AG04449 (cell line): ENCODE measurements at regions not wholly inside any gene's neighbourhood (a gene's known extent, or its start where the extent isn't known, plus 50 kb on each side); places are given as distances from the start of the nearest gene placed in this dataset.

ENCODE experiments used
- CTCF ChIA-PET: fragments of 350-600 bp; formaldehyde crosslinking; extraction: SDS; loops from one replicate; lab custom pipeline; 2021; ENCODE audit warnings: antibody characterized with exemption; lab: Yijun Ruan, JAX
- POLR2A ChIA-PET: fragments of 400-600, 350-600 bp; formaldehyde crosslinking; extraction: SDS; loops from one replicate; lab custom pipeline; 2020; ENCODE audit warnings: antibody characterized with exemption, inconsistent platforms; lab: Yijun Ruan, JAX
- DNase-seq: peaks from one replicate; pipeline ENCODE4 v3.0.0-alpha.2; 2010; ENCODE audit warnings: low read depth, low spot score
- H3K4me3 ChIP-seq: 2 replicates; pipeline ENCODE4 v1.5.1; 2011; ENCODE audit warnings: low read depth, mild to moderate bottlenecking, control low read depth, low read length
- TF ChIP-seq, protein P1 (sequence below): IDR thresholded peaks from one replicate; pipeline ENCODE4 v1.5.1; 2011; ENCODE audit warnings: mild to moderate bottlenecking, moderate library complexity, low read length, control low read depth, inconsistent platforms; ENCODE audit not compliant: insufficient read depth; ENCODE audit errors: missing control alignments

DNA sequence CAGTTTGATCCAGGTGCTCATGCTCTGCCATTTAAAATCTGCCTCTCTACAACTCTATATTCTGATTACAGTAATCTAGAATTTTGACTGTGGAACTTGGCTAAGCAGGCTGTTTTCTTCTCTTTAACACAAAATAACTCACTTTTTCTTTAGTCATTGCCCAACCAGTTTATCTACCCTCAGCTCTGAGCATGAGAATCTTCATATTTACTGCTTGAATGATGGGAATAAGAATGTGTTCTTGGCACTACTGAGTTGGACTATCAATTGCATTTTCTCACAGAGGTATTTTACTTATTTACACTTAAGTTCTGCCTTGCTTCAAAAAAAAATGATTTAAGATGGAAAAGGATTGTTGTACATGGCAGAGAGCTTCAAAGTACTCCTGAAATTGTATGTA is 301.1 kb downstream of the CCDC85A start:
- no peak overlapping the region for H3K4me3 ChIP-seq
- TF ChIP-seq, protein P1, sequence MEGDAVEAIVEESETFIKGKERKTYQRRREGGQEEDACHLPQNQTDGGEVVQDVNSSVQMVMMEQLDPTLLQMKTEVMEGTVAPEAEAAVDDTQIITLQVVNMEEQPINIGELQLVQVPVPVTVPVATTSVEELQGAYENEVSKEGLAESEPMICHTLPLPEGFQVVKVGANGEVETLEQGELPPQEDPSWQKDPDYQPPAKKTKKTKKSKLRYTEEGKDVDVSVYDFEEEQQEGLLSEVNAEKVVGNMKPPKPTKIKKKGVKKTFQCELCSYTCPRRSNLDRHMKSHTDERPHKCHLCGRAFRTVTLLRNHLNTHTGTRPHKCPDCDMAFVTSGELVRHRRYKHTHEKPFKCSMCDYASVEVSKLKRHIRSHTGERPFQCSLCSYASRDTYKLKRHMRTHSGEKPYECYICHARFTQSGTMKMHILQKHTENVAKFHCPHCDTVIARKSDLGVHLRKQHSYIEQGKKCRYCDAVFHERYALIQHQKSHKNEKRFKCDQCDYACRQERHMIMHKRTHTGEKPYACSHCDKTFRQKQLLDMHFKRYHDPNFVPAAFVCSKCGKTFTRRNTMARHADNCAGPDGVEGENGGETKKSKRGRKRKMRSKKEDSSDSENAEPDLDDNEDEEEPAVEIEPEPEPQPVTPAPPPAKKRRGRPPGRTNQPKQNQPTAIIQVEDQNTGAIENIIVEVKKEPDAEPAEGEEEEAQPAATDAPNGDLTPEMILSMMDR = no peak
- ChIA-PET POLR2A (no interaction called here), CTCF (interaction anchor here (0.8 to 1.3 kb wide), 2 partner anchors 15 to 32 kb away, joined by 3 to 4 read pairs; no protein-coding TSS in a partner anchor)
- DNase-seq = no peak

DNA sequence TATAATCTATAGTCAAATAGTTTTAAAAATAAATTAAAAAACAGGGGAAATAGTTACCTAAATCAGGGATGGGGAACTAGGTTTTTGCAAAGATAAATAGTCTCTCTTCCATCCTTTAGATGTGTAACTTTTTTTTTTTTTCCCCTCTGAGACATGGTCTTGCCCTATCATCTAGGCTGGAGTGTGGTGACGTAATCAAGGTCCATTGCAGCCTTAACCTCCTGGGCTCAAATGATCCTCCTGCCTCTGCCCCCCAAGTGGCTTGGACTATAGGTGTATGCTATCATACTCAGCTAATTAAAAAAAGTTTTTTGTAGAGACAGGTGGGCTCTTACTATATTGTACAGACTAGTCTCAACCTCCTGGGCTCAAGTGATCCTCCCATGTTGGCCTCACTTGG is 316.5 kb downstream of the CCDC85A start:
- TF ChIP-seq, protein P1 = no peak
- POLR2A ChIA-PET = no interaction called here
- no peak overlapping the region for H3K4me3 ChIP-seq
- CTCF ChIA-PET = interaction anchor here (1.1 kb wide), 1 partner anchor 15 kb away, joined by 3 read pairs; no protein-coding TSS in a partner anchor
- no peak for DNase-seq

DNA sequence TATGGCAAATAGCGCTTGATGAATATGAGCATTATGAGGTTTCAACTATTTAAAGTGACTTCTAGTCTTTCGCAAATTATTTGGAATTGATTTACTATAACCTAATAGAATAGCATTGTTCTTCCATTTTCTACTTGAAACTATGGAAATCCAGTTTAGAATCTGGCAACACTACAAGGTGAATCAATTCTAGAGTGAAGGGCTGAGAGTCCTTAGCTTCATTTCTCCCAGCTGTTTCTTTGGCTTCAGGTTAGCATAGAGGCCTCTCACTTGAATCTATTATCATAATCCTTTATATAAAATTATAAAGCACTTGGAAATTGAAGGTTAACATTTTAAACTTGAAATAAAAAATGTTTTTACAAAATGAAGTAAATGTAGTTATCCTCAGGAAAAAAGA is 318.8 kb downstream of the CCDC85A start:
- TF ChIP-seq, protein P1 = no peak
- ChIA-PET CTCF (no interaction called here), POLR2A (no interaction called here)

DNA sequence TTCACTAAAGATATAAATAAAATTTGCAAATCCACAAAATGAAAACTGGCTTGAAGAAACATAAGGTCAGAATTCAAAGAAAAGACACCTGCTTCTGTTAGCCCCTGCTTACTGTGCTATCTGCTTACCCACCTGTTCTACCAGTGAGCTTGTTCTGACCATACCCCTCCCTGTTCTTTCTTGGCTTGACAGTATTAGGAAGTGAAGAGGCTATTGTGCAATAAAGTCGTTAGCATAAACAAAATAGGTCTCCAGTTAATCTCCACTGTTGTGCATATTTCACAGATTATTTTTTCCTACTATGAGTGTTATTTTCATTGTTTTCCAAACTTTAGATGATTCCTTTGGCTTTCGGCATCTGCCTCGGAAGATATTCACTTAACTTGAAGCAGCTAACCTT is 322.1 kb downstream of the CCDC85A start:
- ChIA-PET CTCF (interaction anchor here (0.8 to 1.4 kb wide), 2 partner anchors 9 to 11 kb away, joined by 3 read pairs; no protein-coding TSS in a partner anchor), POLR2A (no interaction called here)

More for the DNA sequence above, 318.8 kb downstream of the CCDC85A start:
- no peak for DNase-seq
- H3K4me3 ChIP-seq = no peak overlapping the region

DNA sequence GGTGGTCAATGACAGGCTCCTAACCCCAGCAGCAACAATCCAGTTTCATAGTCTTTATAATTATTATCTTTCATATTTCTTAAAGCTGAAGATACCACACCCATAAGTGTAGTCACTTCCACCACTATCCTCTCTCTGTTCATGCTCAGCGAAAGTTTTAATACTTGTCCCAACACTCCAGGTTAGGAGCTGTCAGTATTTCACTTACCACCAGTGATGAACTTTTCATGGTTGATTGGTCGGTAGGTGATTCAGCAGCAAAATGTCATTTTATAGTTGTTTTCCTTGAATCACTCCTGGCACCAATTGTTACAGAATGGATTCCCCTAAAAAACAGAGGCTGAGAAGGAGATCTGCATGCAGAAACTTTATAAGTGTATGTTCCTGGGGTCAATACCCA is 324.9 kb downstream of the CCDC85A start:
- ChIA-PET POLR2A (no interaction called here), CTCF (no interaction called here)
- TF ChIP-seq, protein P1 = no peak
- H3K4me3 ChIP-seq = no peak overlapping the region
- no peak for DNase-seq

More for the DNA sequence above, 322.1 kb downstream of the CCDC85A start:
- no peak for DNase-seq
- TF ChIP-seq, protein P1 = no peak
- no peak overlapping the region for H3K4me3 ChIP-seq

DNA sequence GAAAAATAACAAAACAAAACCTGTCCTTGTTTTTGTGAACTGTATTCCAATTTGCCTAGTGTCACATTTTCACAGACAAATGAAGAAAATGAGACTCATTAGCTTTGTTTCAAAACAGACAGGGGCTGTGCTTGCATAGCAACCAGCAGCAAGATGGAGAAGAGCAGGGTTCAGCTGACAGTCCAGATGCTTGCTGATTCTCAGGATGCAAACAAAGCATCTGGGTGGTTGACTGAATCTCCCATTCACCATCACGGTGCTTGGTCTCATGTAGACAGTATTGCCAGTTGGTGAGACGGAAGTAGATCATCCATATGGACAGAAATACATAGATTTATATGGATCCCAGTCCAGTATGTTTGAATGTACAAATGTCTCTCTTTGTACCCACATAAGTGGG is 326.8 kb downstream of the CCDC85A start:
- no peak overlapping the region for H3K4me3 ChIP-seq
- no peak for DNase-seq
- CTCF ChIA-PET = no interaction called here
- POLR2A ChIA-PET = no interaction called here
- TF ChIP-seq, protein P1 = no peak
